ENCODE measurements at regions not wholly inside any gene's neighbourhood (a gene's known extent, or its start where the extent isn't known, plus 50 kb on each side); places are given as distances from the start of the nearest gene placed in this dataset.

GRCh38 chr5:155200608-155201007 lies 187.1 kb downstream of the KIF4B start:
- POLR2A ChIA-PET (ENCODE audit: partially characterized antibody), result no interaction called here
- no peak overlapping the region for H2AK5ac ChIP-seq (ENCODE audit: low read depth, low read length)
- H3K4me1 ChIP-seq (replicated peaks in 1 of 4; ENCODE audit: control insufficient read depth in 3 of 4, insufficient read depth in 4 of 4, low read length in 3 of 4), result no peaks in the 10 kb centered on the region
- no peaks in the 10 kb centered on the region for H3K36me3 ChIP-seq (ENCODE audit: control insufficient read depth in 2 of 4, insufficient read depth in 4 of 4, low read length in 3 of 4)
- no peak overlapping the region for H3K4me2 ChIP-seq (ENCODE audit: insufficient read depth in 1 of 2, low read depth in 2 of 2, low read length in 2 of 2)
- H2BK120ac ChIP-seq (replicated peaks; ENCODE audit: low read depth, low read length), result no peak overlapping the region
- FAIRE-seq (no peak), DNase-seq (ENCODE audit: low read depth in 1 of 2, low spot score in 2 of 2) (no peak)
- H3K14ac ChIP-seq (ENCODE audit: insufficient read length), result no peak overlapping the region
- no peak overlapping the region for H4K91ac ChIP-seq (replicated peaks; ENCODE audit: insufficient read length, low read length)
- no peaks in the 10 kb centered on the region for H4K20me1 ChIP-seq (replicated peaks in 1 of 2; ENCODE audit: control insufficient read depth in 1 of 2, insufficient read depth in 2 of 2, low read length in 2 of 2)
- no peak overlapping the region for H3K4ac ChIP-seq (replicated peaks; ENCODE audit: insufficient read length, low read depth, low read length)
- no peak for TF ChIP-seq SP4 (IDR thresholded peaks at IDR 0.05; ENCODE audit: low read length)
- TF ChIP-seq SUZ12 (IDR thresholded peaks at IDR 0.05; ENCODE audit: low read length), result no peak
- TF ChIP-seq HDAC2 (IDR thresholded peaks at IDR 0.05; ENCODE audit: borderline replicate concordance in 1 of 2, low read depth in 2 of 2, low read length in 2 of 2), result no peak
- no peak for TF ChIP-seq ASH2L (IDR thresholded peaks at IDR 0.05; ENCODE audit: low read length)
- TF ChIP-seq EP300 (IDR thresholded peaks at IDR 0.05; ENCODE audit: borderline replicate concordance in 1 of 2, low read depth in 2 of 2, low read length in 2 of 2), result no peak
- TF ChIP-seq NANOG (IDR thresholded peaks at IDR 0.05; ENCODE audit: insufficient read depth, low read depth, low read length, poor library complexity, severe bottlenecking), result no peak
- TF ChIP-seq RNF2 (IDR thresholded peaks at IDR 0.05; ENCODE audit: borderline replicate concordance, low read depth, low read length, missing control alignments, poor library complexity, severe bottlenecking), result no peak
- H3K79me2 ChIP-seq (ENCODE audit: control insufficient read depth in 1 of 2, insufficient read depth in 2 of 2, low read length in 2 of 2), result no peaks in the 10 kb centered on the region
- no peak overlapping the region for H2BK5ac ChIP-seq (ENCODE audit: low read depth, low read length)
- no peak overlapping the region for H3K4me3 ChIP-seq (ENCODE audit: extremely low read depth in 1 of 4, insufficient read depth in 2 of 4, low read depth in 3 of 4, low read length in 4 of 4)
- no peaks in the 10 kb centered on the region for H3K27me3 ChIP-seq (replicated peaks in 1 of 4; ENCODE audit: control insufficient read depth in 3 of 4, extremely low read depth in 1 of 4, insufficient read depth in 3 of 4, low read length in 3 of 4)
- H3K9me3 ChIP-seq (ENCODE audit: insufficient read depth in 2 of 2, low read depth in 1 of 2, low read length in 1 of 2), result peaks cover 6 to 10% of the 10 kb centered on the region in 2 experiments; a peak in 2 of 4 replicates
- no peak overlapping the region for H3K56ac ChIP-seq (replicated peaks; ENCODE audit: insufficient read length, low read depth, low read length)
- H3K23me2 ChIP-seq (ENCODE audit: low read depth, low read length), result no peaks in the 10 kb centered on the region
- H2AFZ ChIP-seq (ENCODE audit: low read length), result no peak overlapping the region
- no peak overlapping the region for H4K8ac ChIP-seq (ENCODE audit: extremely low read depth, insufficient read depth, low read length)
- no peak overlapping the region for H2BK12ac ChIP-seq (ENCODE audit: low read depth, low read length)
- CTCF ChIA-PET (ENCODE audit: partially characterized antibody), result no interaction called here
- no peak overlapping the region for H3K9ac ChIP-seq (replicated peaks in 1 of 4; ENCODE audit: extremely low read depth in 1 of 4, low read depth in 3 of 4, low read length in 3 of 4)
- H3K27ac ChIP-seq (ENCODE audit: low read depth, low read length), result no peak overlapping the region
- H3K18ac ChIP-seq (ENCODE audit: extremely low read depth, low read length), result no peak overlapping the region
- H2BK20ac ChIP-seq (ENCODE audit: low read length), result no peak overlapping the region
- no peaks in the 10 kb centered on the region for H3K79me1 ChIP-seq (ENCODE audit: low read depth, low read length)
- no peak overlapping the region for H2BK15ac ChIP-seq (ENCODE audit: low read length)
- H4K5ac ChIP-seq (ENCODE audit: insufficient read length, low read depth, low read length), result no peak overlapping the region
- 76% methylated on average over 4 of the region's 4 CpGs; no CpG with 5 or more reads in 1 of the 2 experiments for WGBS, 2 experiments (ENCODE audit: extremely low coverage in 1 of 2, insufficient coverage in 1 of 2, insufficient read length in 1 of 2, insufficient replicate concordance in 2 of 2, low coverage in 1 of 2, low lambda C conversion rate in 2 of 2, missing lambda C conversion rate in 1 of 2)
- no peak overlapping the region for H3K23ac ChIP-seq (ENCODE audit: insufficient read length)

Data from H1 (cell line).